ENCODE measurements at regions not wholly inside any gene's neighbourhood (a gene's known extent, or its start where the extent isn't known, plus 50 kb on each side); places are given as distances from the start of the nearest gene placed in this dataset.

GRCh38 chr3:34176723-34177122 is 378.3 kb downstream of the PDCD6IP start:
- POLR2A ChIA-PET, result no interaction called here
- no peak for DNase-seq (ENCODE audit: extremely low spot score)
- CTCF ChIA-PET, result interaction anchor here (1.4 kb wide), 1 partner anchor 37 kb away, joined by 3 read pairs; no protein-coding TSS in a partner anchor
- TF ChIP-seq CTCF (IDR thresholded peaks at IDR 0.05; ENCODE audit: control extremely low read depth, extremely low read depth, low read depth, missing control alignments), result no peak

DNA sequence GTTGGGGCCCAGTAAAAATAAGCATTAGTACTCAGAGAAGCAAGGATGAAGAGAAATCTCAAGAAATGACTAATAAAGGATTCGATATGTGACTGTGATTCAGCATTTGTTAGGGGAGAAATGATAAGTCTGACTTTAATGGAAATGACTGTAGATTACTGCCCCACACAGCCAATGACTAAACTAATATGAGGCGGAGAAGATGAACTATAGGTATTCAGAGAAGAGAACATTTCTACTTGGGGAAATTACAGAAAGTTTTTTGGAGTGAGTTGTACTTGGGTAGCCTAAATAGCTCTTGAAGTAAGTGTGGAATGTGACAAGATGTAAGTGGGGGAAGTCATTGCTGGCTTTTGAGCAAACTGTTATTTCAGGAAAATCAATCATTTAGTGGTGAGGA is 380.0 kb downstream of the PDCD6IP start:
- ChIA-PET POLR2A (no interaction called here), CTCF (interaction anchor here (1.4 kb wide), 1 partner anchor 35 kb away, joined by 3 read pairs; no protein-coding TSS in a partner anchor)
- DNase-seq (ENCODE audit: extremely low spot score), result no peak
- no peak for TF ChIP-seq CTCF (IDR thresholded peaks at IDR 0.05; ENCODE audit: control extremely low read depth, extremely low read depth, low read depth, missing control alignments)

- TF ChIP-seq CTCF (IDR thresholded peaks at IDR 0.05; ENCODE audit: control extremely low read depth, extremely low read depth, low read depth, missing control alignments), result no peak
- CTCF ChIA-PET, result interaction anchor here (1.0 to 1.4 kb wide), 2 partner anchors 14 to 73 kb away, joined by 3 to 4 read pairs; no protein-coding TSS in a partner anchor
- DNase-seq (ENCODE audit: extremely low spot score), result no peak
- POLR2A ChIA-PET, result no interaction called here
Observed at GRCh38 chr3:34179716-34180115, 381.3 kb downstream of the PDCD6IP start.

- no peak for TF ChIP-seq CTCF (IDR thresholded peaks at IDR 0.05; ENCODE audit: control extremely low read depth, extremely low read depth, low read depth, missing control alignments)
Observed at GRCh38 chr3:34180532-34180931, 382.1 kb downstream of the PDCD6IP start.

DNA sequence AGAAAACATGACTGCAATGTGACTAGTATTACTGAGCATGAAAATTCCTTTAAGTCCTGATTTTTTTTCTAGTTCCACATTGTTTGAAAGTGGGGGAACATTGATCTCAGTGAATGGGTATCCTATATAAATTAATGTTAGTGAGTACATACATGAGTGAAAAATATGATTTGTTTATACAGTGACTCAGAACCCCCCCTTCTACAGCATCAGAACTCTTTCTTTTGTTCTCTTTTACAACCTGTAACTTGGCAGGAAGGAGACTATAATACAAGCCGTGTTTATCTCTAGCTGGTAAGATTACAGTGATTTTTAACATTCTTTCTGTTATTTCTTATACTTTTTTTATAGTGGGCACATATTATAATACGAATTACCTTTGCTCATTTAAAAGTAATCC is 384.7 kb downstream of the PDCD6IP start:
- POLR2A ChIA-PET, result no interaction called here
- DNase-seq (ENCODE audit: extremely low spot score), result no peak
- no peak for TF ChIP-seq CTCF (IDR thresholded peaks at IDR 0.05; ENCODE audit: control extremely low read depth, extremely low read depth, low read depth, missing control alignments)
- CTCF ChIA-PET, result interaction anchor here (1.4 kb wide), 1 partner anchor 10 kb away, joined by 5 read pairs; no protein-coding TSS in a partner anchor

More at GRCh38 chr3:34180532-34180931, 382.1 kb downstream of the PDCD6IP start:
- CTCF ChIA-PET, result interaction anchor here (1.2 kb wide), 1 partner anchor 11 kb away, joined by 3 read pairs; no protein-coding TSS in a partner anchor
- DNase-seq (ENCODE audit: extremely low spot score), result no peak
- POLR2A ChIA-PET, result no interaction called here

- no peak for TF ChIP-seq CTCF (IDR thresholded peaks at IDR 0.05; ENCODE audit: control extremely low read depth, extremely low read depth, low read depth, missing control alignments)
- ChIA-PET POLR2A (no interaction called here), CTCF (interaction anchor here (1.4 kb wide), 1 partner anchor 10 kb away, joined by 5 read pairs; no protein-coding TSS in a partner anchor)
- DNase-seq (ENCODE audit: extremely low spot score), result no peak
Observed at GRCh38 chr3:34183611-34184340, 385.3 kb downstream of the PDCD6IP start.
